Daoy (cell line): ENCODE measurements at regions not wholly inside any gene's neighbourhood (a gene's known extent, or its start where the extent isn't known, plus 50 kb on each side); places are given as distances from the start of the nearest gene placed in this dataset.
"Not testable (repeated sequence)": the region's sequence is repeated elsewhere in the genome, so short reads cannot be mapped to it uniquely, and the experiment has no call there.

Experiments
- DNase-seq: peaks from one replicate; pipeline ENCODE4 v3.0.0-alpha.2; 2015; ENCODE audit warnings: low read depth

DNA sequence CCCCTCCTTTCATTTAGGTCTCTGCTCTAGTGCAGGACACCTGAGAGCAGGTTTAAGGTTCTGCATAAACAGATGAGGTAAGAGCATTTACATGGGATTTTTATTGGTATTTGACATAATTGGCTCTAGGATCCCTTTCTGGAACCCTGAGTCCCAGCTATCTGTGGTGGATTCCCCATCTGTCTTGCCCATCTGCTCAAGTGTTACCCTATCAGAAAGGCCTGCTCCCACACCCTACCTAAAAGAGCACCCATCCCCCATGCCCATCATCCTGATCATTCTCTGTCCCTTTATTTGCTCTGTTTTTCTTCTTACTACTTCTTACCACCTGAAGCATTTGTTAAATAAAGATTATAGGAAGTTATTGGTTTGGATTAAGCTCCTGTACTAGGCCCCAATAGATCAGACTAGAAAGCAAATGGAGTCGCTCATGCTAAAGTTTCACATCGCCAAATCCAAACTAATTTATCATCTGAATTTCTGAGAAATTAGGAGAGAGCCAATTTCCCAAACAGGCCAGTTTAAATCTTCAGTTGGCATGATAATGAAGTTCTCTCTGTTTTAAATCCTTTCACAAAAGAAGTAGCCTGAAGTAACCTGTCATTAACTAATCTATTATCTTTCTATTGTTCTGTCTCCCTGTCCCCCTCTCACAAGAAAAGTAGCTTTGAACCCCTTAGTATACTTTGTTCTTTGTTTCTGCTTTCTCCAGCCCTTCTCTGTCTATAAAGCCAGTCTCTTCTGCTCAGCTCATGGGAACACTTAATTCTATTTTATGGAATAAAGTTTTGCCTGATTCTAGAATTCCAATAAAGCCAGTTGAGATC lies 178.6 kb downstream of the ZNF674 start:
- no peak for DNase-seq

GRCh38 chrX:46354481-46354880 lies 190.7 kb downstream of the ZNF674 start:
- no peak for DNase-seq

- no peak for DNase-seq
Measured at GRCh38 chrX:46341767-46342322, 203.4 kb downstream of the ZNF674 start.

- no peak for DNase-seq
Measured at GRCh38 chrX:46340696-46341095, 204.5 kb downstream of the ZNF674 start.

GRCh38 chrX:46333550-46333949 lies 211.7 kb downstream of the ZNF674 start:
- peak; percentile 51 for DNase-seq

- no peak for DNase-seq
Measured at GRCh38 chrX:46330981-46331380, 214.2 kb downstream of the ZNF674 start.

DNA sequence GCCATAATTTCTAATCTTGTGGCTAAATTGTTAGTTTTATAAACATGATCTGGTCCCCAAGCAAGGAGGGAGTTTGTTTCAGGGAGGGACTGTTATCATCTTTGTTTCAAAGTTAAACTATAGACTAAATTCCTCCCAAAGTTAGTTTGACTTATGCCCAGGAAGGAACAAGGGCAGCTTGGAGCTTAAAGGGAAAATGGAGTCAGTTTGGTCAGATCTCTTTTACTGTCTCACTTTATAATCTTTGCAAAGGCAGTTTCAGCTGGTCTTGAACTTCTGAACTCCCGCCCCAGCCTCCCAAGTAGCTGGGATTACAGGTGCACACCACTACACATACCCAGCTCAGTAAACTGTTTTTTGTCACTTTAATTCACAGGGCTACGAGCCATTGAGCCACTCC lies 214.7 kb downstream of the ZNF674 start:
- no peak for DNase-seq

DNA sequence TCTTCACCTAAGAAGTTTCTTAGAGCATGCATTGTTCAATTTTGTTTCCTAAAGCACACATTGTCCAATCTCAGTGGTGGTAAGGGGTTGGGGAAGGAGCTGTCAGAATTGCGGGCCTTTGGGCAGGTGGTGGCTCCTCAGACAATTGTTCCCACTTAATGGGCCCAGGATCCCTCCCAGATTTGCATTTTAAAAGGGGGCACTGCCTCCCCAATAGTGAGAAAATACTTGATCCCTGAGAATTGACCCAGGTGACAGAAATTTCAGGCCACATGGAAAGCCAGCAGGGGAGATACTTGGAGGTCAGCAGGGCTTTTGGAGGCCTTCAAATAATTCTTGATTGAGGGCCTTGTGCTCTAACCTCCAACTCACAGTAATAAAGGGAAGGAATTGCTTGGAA lies 217.1 kb downstream of the ZNF674 start:
- no peak for DNase-seq

DNA sequence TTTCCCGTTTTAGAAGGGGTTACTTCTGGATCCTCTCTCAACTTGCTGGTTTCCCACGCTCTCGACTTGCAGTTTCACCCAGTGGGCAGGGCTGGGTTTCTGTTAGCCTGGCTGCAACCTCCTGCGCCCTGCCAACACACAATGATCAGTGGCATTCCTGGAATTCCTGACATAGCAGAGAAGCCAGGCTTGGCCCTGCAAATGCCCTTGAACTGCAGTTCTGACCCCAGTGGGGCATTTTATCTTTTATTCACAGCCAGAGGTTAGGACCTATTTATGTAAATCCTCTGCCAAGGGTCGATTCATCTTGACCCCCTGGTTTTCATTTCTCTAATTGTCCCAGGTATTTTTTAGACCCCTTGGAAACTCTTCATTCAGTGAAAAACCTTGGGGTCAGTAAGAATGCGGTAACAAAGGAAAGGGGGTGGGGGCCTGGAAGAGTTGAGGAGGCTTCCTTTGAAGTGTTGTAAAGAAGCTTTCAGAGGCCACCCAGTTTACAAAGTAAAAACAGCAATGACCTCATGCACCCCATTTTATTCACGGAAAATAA lies 217.6 kb downstream of the ZNF674 start:
- DNase-seq = peak; percentile 86

DNA sequence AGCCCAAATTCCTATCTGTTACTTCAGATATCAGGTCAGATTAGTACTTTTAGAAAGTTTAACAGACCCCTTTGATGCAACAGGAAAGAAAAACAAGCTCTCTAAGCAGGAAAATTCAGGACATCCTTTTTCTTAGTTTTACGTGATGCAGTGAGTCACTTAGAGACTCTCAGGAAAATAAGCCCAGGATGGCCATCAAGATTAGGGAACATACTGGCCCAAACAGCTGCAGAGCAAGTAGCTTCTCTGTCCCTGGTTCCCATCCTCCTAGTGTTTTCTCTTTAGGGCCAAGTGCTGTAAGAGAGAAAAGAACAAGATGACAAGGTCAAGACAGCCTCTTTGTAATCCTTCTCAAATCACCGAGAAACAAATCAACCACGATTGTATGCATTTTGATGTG lies 219.1 kb downstream of the ZNF674 start:
- peak; percentile 31 for DNase-seq

- peak; percentile 89 for DNase-seq
Measured at GRCh38 chrX:46325312-46325877, 219.8 kb downstream of the ZNF674 start.

DNA sequence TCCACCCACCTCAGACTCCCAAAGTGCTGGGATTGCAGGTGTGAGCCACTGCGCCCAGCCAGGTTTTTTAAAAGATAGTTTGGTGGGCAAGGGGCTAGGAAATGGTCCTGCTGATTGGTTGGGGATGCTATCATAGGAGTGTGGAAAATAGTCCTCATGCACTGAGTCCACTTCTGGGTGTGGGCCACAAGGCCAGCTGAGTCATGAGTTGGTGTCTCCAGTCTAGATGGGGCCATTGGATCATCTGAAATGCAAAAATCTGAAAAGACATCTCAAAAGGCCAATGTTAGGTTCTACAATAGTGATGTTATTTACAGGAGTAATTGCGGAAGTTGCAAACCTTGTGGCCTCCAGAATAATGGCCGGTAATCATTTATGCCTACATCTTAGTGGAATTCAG lies 221.1 kb downstream of the ZNF674 start:
- no peak for DNase-seq

- not testable (repeated sequence) for DNase-seq
Measured at GRCh38 chrX:46322929-46323328, 222.3 kb downstream of the ZNF674 start.

GRCh38 chrX:46321676-46322075 lies 223.5 kb downstream of the ZNF674 start:
- no peak for DNase-seq

- no peak for DNase-seq
Measured at GRCh38 chrX:46319750-46320149, 225.5 kb downstream of the ZNF674 start.

DNA sequence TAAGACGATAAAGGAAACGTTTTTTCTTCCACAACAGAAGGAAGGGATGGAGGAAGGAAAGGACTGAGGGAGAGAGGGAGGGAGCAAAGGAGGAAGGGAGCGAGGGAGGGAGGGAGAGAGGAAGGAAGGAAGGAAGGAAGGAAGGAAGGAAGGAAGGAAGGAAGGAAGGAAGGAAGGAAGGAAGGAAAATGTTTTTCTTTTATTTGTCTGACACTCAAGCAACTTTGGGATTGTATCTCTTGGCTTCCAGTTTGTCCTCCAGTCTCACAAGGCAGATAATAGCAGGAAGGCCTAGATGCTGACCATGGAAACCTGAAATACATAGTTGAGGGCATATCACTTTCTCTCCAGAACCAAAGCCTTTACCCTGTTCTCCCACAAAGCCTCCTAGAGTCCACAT lies 226.7 kb downstream of the ZNF674 start:
- DNase-seq = no peak

- DNase-seq = peak; percentile 10
Measured at GRCh38 chrX:46317163-46317562, 228.1 kb downstream of the ZNF674 start.

DNA sequence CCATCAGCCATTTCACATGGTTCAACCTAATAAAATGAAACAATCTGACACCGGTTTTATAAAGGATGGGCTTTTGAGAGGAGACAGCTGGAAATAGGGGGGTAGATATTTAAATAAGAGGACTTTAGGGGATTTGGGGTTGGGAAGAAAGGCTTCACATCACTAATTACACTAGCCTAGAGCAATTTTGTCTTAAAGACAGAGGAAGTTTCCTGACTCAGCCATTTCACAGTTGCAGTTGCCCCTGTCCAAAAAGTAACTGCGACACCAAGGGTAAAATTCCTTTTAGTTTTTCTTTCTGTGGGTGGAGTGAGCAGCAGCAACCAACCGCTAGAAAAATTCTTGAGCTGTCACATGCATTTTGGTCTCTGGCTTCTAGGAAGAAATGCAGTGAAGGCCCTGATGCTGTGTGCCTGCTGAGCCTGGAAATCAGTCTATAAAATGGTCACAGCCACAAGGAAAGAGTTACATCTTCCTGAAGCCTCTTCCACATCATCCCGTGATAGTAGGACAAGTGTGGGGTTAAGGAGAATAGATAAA lies 233.6 kb downstream of the ZNF674 start:
- no peak for DNase-seq

GRCh38 chrX:46310815-46311497 lies 234.3 kb downstream of the ZNF674 start:
- DNase-seq = no peak

- DNase-seq = no peak
Measured at GRCh38 chrX:46308110-46308509, 237.1 kb downstream of the ZNF674 start.

GRCh38 chrX:46306103-46306502 lies 239.1 kb downstream of the ZNF674 start:
- DNase-seq = no peak

GRCh38 chrX:46305431-46305830 lies 239.8 kb downstream of the ZNF674 start:
- DNase-seq = no peak
